RWPE2 (cell line): ENCODE measurements at regions not wholly inside any gene's neighbourhood (a gene's known extent, or its start where the extent isn't known, plus 50 kb on each side); places are given as distances from the start of the nearest gene placed in this dataset.

Experiments used
- ATAC-seq: fragments of 200-7000 bp; cut with Tn5 transposase; 3 replicates; pipeline ENCODE4 v1.9.1; 2021; ENCODE audit warnings: low read depth
- DNase-seq: peaks from one replicate; pipeline ENCODE4 v3.0.0-alpha.2; 2020; ENCODE audit warnings: low spot score
- H3K27ac ChIP-seq: fragments of 450-650 bp; 2 replicates; pipeline ENCODE4 v1.5.1; 2017; ENCODE audit warnings: mild to moderate bottlenecking; ENCODE audit not compliant: poor library complexity, severe bottlenecking
- H3K27me3 ChIP-seq: fragments of 250-450 bp; sonication (Bioruptor Pico); 2 replicates; pipeline ENCODE4 v1.5.1; 2021; ENCODE audit warnings: mild to moderate bottlenecking, moderate library complexity; ENCODE audit not compliant: insufficient read depth, poor library complexity, severe bottlenecking
- H3K36me3 ChIP-seq: fragments of 250-450 bp; sonication (Bioruptor Pico); 2 replicates; pipeline ENCODE4 v1.5.1; 2020; ENCODE audit warnings: low read depth, mild to moderate bottlenecking, moderate library complexity
- H3K4me1 ChIP-seq: fragments of 250-450 bp; sonication (Bioruptor Pico); 2 replicates; pipeline ENCODE4 v1.5.1; 2021; ENCODE audit warnings: mild to moderate bottlenecking, moderate library complexity; ENCODE audit not compliant: insufficient read depth, poor library complexity, severe bottlenecking
- H3K4me3 ChIP-seq: fragments of 250-450 bp; sonication (Bioruptor Pico); 2 replicates; pipeline ENCODE4 v1.5.1; 2021; ENCODE audit warnings: mild to moderate bottlenecking, moderate library complexity; ENCODE audit not compliant: severe bottlenecking
- H3K9me3 ChIP-seq: fragments of 250-450 bp; sonication (Bioruptor Pico); 2 replicates; pipeline ENCODE4 v1.5.1; 2021; ENCODE audit warnings: mild to moderate bottlenecking, moderate library complexity; ENCODE audit not compliant: severe bottlenecking
- CTCF ChIP-seq: fragments of 450-650 bp; IDR thresholded peaks from one replicate; pipeline ENCODE4 v1.5.1; 2017; ENCODE audit warnings: mild to moderate bottlenecking, moderate library complexity; ENCODE audit not compliant: poor library complexity, severe bottlenecking

- H3K27ac ChIP-seq = no peak overlapping the region
- no peaks in the 10 kb centered on the region for H3K27me3 ChIP-seq
- no peaks in the 10 kb centered on the region for H3K9me3 ChIP-seq
- no peak overlapping the region for H3K4me3 ChIP-seq
- DNase-seq = no peak
- no peak for TF ChIP-seq CTCF
- no peaks in the 10 kb centered on the region for H3K4me1 ChIP-seq
- no peak for ATAC-seq
- H3K36me3 ChIP-seq = no peaks in the 10 kb centered on the region
Measured at GRCh38 chr4:97453186-97453585, 690.1 kb downstream of the STPG2 start.

- DNase-seq (no peak), ATAC-seq (no peak)
- Histone ChIP-seq H3K27me3 (no peaks in the 10 kb centered on the region), H3K4me3 (no peak overlapping the region), H3K27ac (no peak overlapping the region), H3K9me3 (no peaks in the 10 kb centered on the region), H3K36me3 (no peaks in the 10 kb centered on the region), H3K4me1 (no peaks in the 10 kb centered on the region)
- peak; percentile 13 for TF ChIP-seq CTCF
Measured at GRCh38 chr4:97457253-97457652, 686.0 kb downstream of the STPG2 start.

GRCh38 chr4:97468272-97468671 lies 675.0 kb downstream of the STPG2 start:
- no peak overlapping the region for H3K27ac ChIP-seq
- ATAC-seq = no peak
- H3K27me3 ChIP-seq = no peaks in the 10 kb centered on the region
- no peaks in the 10 kb centered on the region for H3K4me1 ChIP-seq
- H3K4me3 ChIP-seq = no peak overlapping the region
- no peaks in the 10 kb centered on the region for H3K9me3 ChIP-seq
- no peaks in the 10 kb centered on the region for H3K36me3 ChIP-seq
- no peak for DNase-seq
- no peak for TF ChIP-seq CTCF

- no peaks in the 10 kb centered on the region for H3K27me3 ChIP-seq
- no peaks in the 10 kb centered on the region for H3K36me3 ChIP-seq
- ATAC-seq = no peak
- H3K4me1 ChIP-seq = no peaks in the 10 kb centered on the region
- TF ChIP-seq CTCF = no peak
- no peak overlapping the region for H3K4me3 ChIP-seq
- no peaks in the 10 kb centered on the region for H3K9me3 ChIP-seq
- DNase-seq = no peak
- H3K27ac ChIP-seq = no peak overlapping the region
Measured at GRCh38 chr4:97475621-97476020, 667.7 kb downstream of the STPG2 start.

- ATAC-seq (no peak), DNase-seq (no peak)
- H3K4me1 ChIP-seq = no peaks in the 10 kb centered on the region
- H3K27me3 ChIP-seq = no peaks in the 10 kb centered on the region
- H3K36me3 ChIP-seq = no peaks in the 10 kb centered on the region
- H3K4me3 ChIP-seq = no peak overlapping the region
- H3K9me3 ChIP-seq = no peaks in the 10 kb centered on the region
- H3K27ac ChIP-seq = no peak overlapping the region
- no peak for TF ChIP-seq CTCF
Measured at GRCh38 chr4:97477974-97478373, 665.3 kb downstream of the STPG2 start.
